ENCODE measurements at regions not wholly inside any gene's neighbourhood (a gene's known extent, or its start where the extent isn't known, plus 50 kb on each side); places are given as distances from the start of the nearest gene placed in this dataset.

DNA sequence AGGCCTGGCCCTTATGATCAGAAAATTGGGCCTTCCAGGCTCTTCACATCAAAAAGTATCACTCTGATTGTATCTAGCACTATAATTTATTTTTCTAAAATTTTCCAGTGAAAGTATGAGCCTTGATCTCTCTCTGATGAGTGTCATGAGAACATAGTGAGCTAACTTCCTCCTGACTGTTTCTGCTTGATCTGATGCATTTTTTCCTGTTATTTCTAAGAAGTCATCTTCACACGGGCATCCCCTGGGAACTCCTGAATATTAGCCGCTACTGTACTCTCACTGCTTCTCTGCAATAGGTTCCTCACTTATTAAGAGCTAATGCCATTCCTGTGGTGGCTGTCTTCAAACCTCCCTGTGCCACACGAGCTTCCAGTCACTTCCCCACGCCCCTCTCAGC is 63.1 kb upstream of the ZPBP start:
- Histone ChIP-seq H3K27ac (no peak overlapping the region), H3K9ac (ENCODE audit: low read depth in 2 of 2, low read length in 2 of 2) (no peak overlapping the region), H3K27me3 (no peaks in the 10 kb centered on the region), H3K4me1 (no peaks in the 10 kb centered on the region), H3K9me3 (no peaks in the 10 kb centered on the region), H3K36me3 (no peaks in the 10 kb centered on the region), H3K4me3 (no peak overlapping the region)
- intact Hi-C loops (cut with DNase I): no loop called here
- DNase-seq: no peak
- TF ChIP-seq, protein P1, sequence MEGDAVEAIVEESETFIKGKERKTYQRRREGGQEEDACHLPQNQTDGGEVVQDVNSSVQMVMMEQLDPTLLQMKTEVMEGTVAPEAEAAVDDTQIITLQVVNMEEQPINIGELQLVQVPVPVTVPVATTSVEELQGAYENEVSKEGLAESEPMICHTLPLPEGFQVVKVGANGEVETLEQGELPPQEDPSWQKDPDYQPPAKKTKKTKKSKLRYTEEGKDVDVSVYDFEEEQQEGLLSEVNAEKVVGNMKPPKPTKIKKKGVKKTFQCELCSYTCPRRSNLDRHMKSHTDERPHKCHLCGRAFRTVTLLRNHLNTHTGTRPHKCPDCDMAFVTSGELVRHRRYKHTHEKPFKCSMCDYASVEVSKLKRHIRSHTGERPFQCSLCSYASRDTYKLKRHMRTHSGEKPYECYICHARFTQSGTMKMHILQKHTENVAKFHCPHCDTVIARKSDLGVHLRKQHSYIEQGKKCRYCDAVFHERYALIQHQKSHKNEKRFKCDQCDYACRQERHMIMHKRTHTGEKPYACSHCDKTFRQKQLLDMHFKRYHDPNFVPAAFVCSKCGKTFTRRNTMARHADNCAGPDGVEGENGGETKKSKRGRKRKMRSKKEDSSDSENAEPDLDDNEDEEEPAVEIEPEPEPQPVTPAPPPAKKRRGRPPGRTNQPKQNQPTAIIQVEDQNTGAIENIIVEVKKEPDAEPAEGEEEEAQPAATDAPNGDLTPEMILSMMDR (IDR thresholded peaks at IDR 0.05): no peak

DNA sequence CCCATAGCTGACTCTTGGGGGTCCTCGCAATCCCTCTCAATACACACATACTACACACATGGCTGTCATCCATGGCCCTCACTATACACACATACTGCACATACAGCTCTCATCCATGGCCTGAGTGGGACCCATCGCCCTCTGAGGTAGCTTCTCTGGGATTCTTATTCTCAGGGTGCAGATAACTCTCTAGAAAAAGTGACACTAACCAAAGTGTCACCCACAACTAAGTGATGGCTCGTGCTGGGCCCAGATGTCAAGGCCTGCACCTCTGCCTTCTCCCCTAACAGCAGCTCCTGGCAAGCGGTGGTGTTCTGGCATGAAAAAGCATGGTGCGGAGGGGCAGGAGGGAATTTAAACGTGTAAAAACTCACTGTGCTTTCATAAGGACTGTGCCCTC is 62.7 kb upstream of the ZPBP start:
- TF ChIP-seq, protein P1 (IDR thresholded peaks at IDR 0.05): no peak
- H3K9me3 ChIP-seq: no peaks in the 10 kb centered on the region
- no peaks in the 10 kb centered on the region for H3K36me3 ChIP-seq
- DNase-seq: no peak
- no peak overlapping the region for H3K9ac ChIP-seq (ENCODE audit: low read depth in 2 of 2, low read length in 2 of 2)
- no peak overlapping the region for H3K27ac ChIP-seq
- H3K4me1 ChIP-seq: no peaks in the 10 kb centered on the region
- intact Hi-C loops (cut with DNase I): no loop called here
- H3K27me3 ChIP-seq: no peaks in the 10 kb centered on the region
- no peak overlapping the region for H3K4me3 ChIP-seq

DNA sequence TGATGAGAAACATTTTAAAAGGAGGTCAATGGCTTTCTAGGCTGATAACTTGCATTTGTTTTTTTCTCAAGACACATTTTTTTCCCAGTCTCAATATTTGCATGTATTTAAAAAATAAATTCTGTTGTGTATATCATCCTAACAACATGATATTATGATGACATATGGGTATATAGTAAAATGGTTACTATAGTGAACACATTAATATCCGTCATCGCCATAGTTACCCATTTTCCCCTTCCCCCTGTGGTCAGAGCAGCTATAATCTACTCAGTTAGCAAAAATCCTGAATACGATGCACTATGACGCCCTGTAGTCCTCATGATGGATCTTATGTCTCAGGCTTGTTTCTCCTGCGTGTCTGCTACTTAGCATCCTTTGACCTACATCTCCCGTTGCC is 60.9 kb upstream of the ZPBP start:
- Histone ChIP-seq H3K9me3 (no peaks in the 10 kb centered on the region), H3K9ac (ENCODE audit: low read depth in 2 of 2, low read length in 2 of 2) (no peak overlapping the region), H3K4me1 (no peaks in the 10 kb centered on the region), H3K27me3 (no peaks in the 10 kb centered on the region), H3K36me3 (no peaks in the 10 kb centered on the region), H3K4me3 (no peak overlapping the region), H3K27ac (no peak overlapping the region)
- TF ChIP-seq, protein P1 (IDR thresholded peaks at IDR 0.05): no peak
- DNase-seq: no peak
- intact Hi-C loops (cut with DNase I): no loop called here

DNA sequence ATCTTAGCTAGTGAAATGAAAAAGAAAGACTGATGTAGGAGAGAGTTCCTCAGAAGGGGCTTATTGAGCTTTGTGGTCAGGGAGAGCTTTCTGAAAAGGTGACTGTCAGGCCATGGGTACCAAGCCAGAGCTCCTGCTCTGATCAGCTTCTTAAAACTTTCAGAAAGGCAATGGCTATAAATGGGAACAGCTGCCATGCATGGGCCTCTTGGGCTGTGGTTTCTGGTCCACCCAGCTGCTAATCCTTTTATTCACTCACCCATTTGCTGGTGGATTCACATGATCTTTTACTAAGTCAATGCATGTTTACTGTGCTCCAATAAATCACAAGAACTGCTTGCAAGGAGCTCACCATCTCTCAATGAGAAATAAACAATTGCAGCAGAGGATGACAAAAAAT is 60.1 kb upstream of the ZPBP start:
- H3K27me3 ChIP-seq: no peaks in the 10 kb centered on the region
- no peaks in the 10 kb centered on the region for H3K4me1 ChIP-seq
- intact Hi-C loops (cut with DNase I): no loop called here
- no peaks in the 10 kb centered on the region for H3K36me3 ChIP-seq
- H3K27ac ChIP-seq: no peak overlapping the region
- H3K4me3 ChIP-seq: no peak overlapping the region
- TF ChIP-seq, protein P1 (IDR thresholded peaks at IDR 0.05): no peak
- DNase-seq: no peak
- no peak overlapping the region for H3K9ac ChIP-seq (ENCODE audit: low read depth in 2 of 2, low read length in 2 of 2)
- no peaks in the 10 kb centered on the region for H3K9me3 ChIP-seq

DNA sequence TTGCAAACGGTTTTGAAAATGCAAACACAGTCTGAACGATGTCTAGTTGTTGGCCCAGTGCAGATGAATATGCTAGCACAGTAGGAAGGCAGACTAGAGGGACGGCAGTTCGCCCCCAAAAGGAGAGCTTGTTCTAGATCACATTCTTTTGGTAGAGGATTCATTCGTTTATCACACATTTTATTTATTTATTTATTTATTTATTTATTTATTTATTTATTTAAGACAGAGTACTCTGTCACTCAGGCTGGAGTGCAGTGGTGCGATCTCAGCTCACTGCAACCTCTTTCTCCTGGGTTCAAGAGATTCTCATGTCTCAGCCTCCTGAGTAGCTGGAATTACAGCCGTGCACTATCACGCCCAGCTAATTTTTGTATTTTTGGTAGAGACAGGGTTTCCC is 59.4 kb upstream of the ZPBP start:
- TF ChIP-seq, protein P1 (IDR thresholded peaks at IDR 0.05): no peak
- intact Hi-C loops (cut with DNase I): no loop called here

DNA sequence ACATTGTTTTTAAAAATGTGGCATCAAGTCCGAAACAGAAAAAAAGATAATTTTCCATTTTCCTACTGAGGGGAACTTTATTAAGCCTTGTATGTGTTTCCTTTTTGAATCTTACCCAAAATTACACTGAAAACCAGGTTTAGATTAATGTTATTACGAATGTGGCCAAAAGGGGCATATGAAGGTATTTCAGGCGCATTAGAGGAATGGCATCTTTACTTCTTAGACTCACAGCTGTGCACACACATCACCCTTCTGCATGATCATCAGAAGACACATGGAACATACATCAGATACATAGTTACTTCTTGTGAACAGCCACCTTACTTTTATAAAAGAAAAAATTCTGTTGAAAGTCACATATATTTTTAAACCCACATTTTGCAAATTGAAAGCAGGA is 58.6 kb upstream of the ZPBP start:
- intact Hi-C loops (cut with DNase I): no loop called here
- DNase-seq: no peak
- H3K27me3 ChIP-seq: no peaks in the 10 kb centered on the region

More for the DNA sequence above, 59.4 kb upstream of the ZPBP start:
- no peaks in the 10 kb centered on the region for H3K9me3 ChIP-seq
- no peak overlapping the region for H3K9ac ChIP-seq (ENCODE audit: low read depth in 2 of 2, low read length in 2 of 2)
- no peak overlapping the region for H3K4me3 ChIP-seq
- no peak overlapping the region for H3K27ac ChIP-seq
- no peaks in the 10 kb centered on the region for H3K4me1 ChIP-seq
- no peaks in the 10 kb centered on the region for H3K27me3 ChIP-seq
- H3K36me3 ChIP-seq: no peaks in the 10 kb centered on the region
- DNase-seq: no peak

More for the DNA sequence above, 58.6 kb upstream of the ZPBP start:
- Histone ChIP-seq H3K4me3 (no peak overlapping the region), H3K9me3 (no peaks in the 10 kb centered on the region), H3K36me3 (no peaks in the 10 kb centered on the region), H3K4me1 (no peaks in the 10 kb centered on the region), H3K9ac (ENCODE audit: low read depth in 2 of 2, low read length in 2 of 2) (no peak overlapping the region), H3K27ac (no peak overlapping the region)
- TF ChIP-seq, protein P1 (IDR thresholded peaks at IDR 0.05): no peak

All from colonic mucosa (tissue), 4 donors.